CD4-positive, alpha-beta T cell (primary cell): ENCODE measurements at regions not wholly inside any gene's neighbourhood (a gene's known extent, or its start where the extent isn't known, plus 50 kb on each side); places are given as distances from the start of the nearest gene placed in this dataset.

ENCODE experiments used
- ATAC-seq: fragments of 200-7000 bp; cut with Tn5 transposase; one replicate; pipeline ENCODE4 v1.10.0; 2022; ENCODE audit warnings: mild to moderate bottlenecking; ENCODE audit not compliant: poor library complexity
- CTCF ChIA-PET: fragments of 350-600 bp; sonication (Branson Sonifier 250); formaldehyde crosslinking; loops from one replicate; lab custom pipeline; 2021; ENCODE audit warnings: antibody characterized with exemption, inconsistent platforms; lab: Charles Lee
- POLR2A ChIA-PET: fragments of 350-600 bp; sonication (Branson Sonifier 250); formaldehyde crosslinking; loops from one replicate; lab custom pipeline; 2021; ENCODE audit warnings: antibody characterized with exemption, inconsistent platforms; lab: Charles Lee
- DNase-seq, 14 experiments: peaks; one replicate each; pipeline ENCODE4 v3.0.0-alpha.2; 2013 to 2020; ENCODE audit warnings: mixed read lengths in 2 of 14
- H3K27ac ChIP-seq, 2 donors: one replicate each; pipeline versions ENCODE4 v1.5.1 to v1.7.0; 2013; ENCODE audit warnings: low read length in 2 of 2, low read depth in 1 of 2, mild to moderate bottlenecking in 1 of 2
- H3K27me3 ChIP-seq, 2 experiments: 1 replicate in 1 of 2; 2 replicates in 1 of 2; pipeline versions ENCODE4 v1.6.1 to v1.7.0; 2013; ENCODE audit warnings: low read length in 2 of 2, control low read depth in 1 of 2, mild to moderate bottlenecking in 1 of 2, moderate library complexity in 1 of 2; ENCODE audit not compliant: insufficient read depth in 2 of 2, control insufficient read depth in 1 of 2
- H3K36me3 ChIP-seq: one replicate; pipeline ENCODE4 v1.6.1; 2013; ENCODE audit warnings: low read length, control low read depth; ENCODE audit not compliant: insufficient read depth
- H3K4me1 ChIP-seq: one replicate; pipeline ENCODE4 v1.6.1; 2013; ENCODE audit warnings: low read length, control low read depth; ENCODE audit not compliant: insufficient read depth
- H3K4me3 ChIP-seq: one replicate; pipeline ENCODE4 v1.5.1; 2013; ENCODE audit warnings: mild to moderate bottlenecking, low read length, moderate library complexity
- H3K9me3 ChIP-seq, 2 experiments: 1 replicate in 1 of 2; 2 replicates in 1 of 2; pipeline versions ENCODE4 v1.6.1 to v1.7.0; 2013; ENCODE audit warnings: low read length in 2 of 2, mild to moderate bottlenecking in 2 of 2, control low read depth in 1 of 2, moderate library complexity in 1 of 2; ENCODE audit not compliant: control insufficient read depth in 1 of 2, insufficient read depth in 1 of 2
- H3K27ac Mint-ChIP-seq: one replicate; pipeline ENCODE4 v1.8.0; 2020; ENCODE audit warnings: mixed read lengths
- H3K27me3 Mint-ChIP-seq: one replicate; pipeline ENCODE4 v1.8.0; 2021; ENCODE audit warnings: mixed read lengths
- H3K36me3 Mint-ChIP-seq: one replicate; pipeline ENCODE4 v1.8.0; 2021; ENCODE audit warnings: low read depth, mixed read lengths
- H3K4me1 Mint-ChIP-seq: one replicate; pipeline ENCODE4 v1.8.0; 2021; ENCODE audit warnings: low read depth, mixed read lengths
- H3K4me3 Mint-ChIP-seq: one replicate; pipeline ENCODE4 v1.8.0; 2020; ENCODE audit warnings: mild to moderate bottlenecking, mixed read lengths
- H3K9me3 Mint-ChIP-seq: one replicate; pipeline ENCODE4 v1.8.0; 2020; ENCODE audit warnings: mixed read lengths
- CTCF ChIP-seq: fragments of 200-600 bp; IDR thresholded peaks from one replicate; pipeline ENCODE4 v1.8.0; 2022; ENCODE audit warnings: antibody characterized with exemption, mild to moderate bottlenecking
- intact Hi-C, 2 experiments: fragments of 100-400 bp; cut with DNase I in 1 of 2; cut with micrococcal nuclease in 1 of 2; formaldehyde crosslinking; loops; one replicate each; pipeline versions ENCODE4 v1.15.1 to v1.9.0; 2023 to 2025; cut with DNase I, micrococcal nuclease

GRCh38 chr9:79473704-79474103 is 98.1 kb upstream of the TLE4 start:
- TF ChIP-seq CTCF = no peak
- POLR2A ChIA-PET = no interaction called here
- no peaks in the 10 kb centered on the region for H3K27me3 Mint-ChIP-seq

GRCh38 chr9:79477241-79477840 is 94.4 kb upstream of the TLE4 start:
- no peak for TF ChIP-seq CTCF
- H3K4me1 ChIP-seq = no peaks in the 10 kb centered on the region
- intact Hi-C loops = loop anchor here (5.0 to 10.0 kb wide), 3 partner anchors 87 to 470 kb away; no protein-coding TSS in a partner anchor
- no peaks in the 10 kb centered on the region for H3K36me3 Mint-ChIP-seq
- H3K27ac Mint-ChIP-seq = no peak overlapping the region
- ATAC-seq (no peak), DNase-seq (no peak)
- POLR2A ChIA-PET = no interaction called here
- H3K36me3 ChIP-seq = no peaks in the 10 kb centered on the region
- no peaks in the 10 kb centered on the region for H3K9me3 Mint-ChIP-seq
- no peak overlapping the region for H3K27ac ChIP-seq
- no peaks in the 10 kb centered on the region for H3K9me3 ChIP-seq
- H3K27me3 ChIP-seq = no peaks in the 10 kb centered on the region
- no peak overlapping the region for H3K4me3 Mint-ChIP-seq
- CTCF ChIA-PET = no interaction called here
- H3K4me3 ChIP-seq = no peak overlapping the region
- peaks cover under 1% of the 10 kb centered on the region for H3K4me1 Mint-ChIP-seq
- H3K27me3 Mint-ChIP-seq = no peaks in the 10 kb centered on the region

More at GRCh38 chr9:79473704-79474103, 98.1 kb upstream of the TLE4 start:
- no peaks in the 10 kb centered on the region for H3K9me3 ChIP-seq
- Mint-ChIP-seq H3K4me1 (peaks cover 13% of the 10 kb centered on the region), H3K36me3 (no peaks in the 10 kb centered on the region), H3K27ac (no peak overlapping the region), H3K9me3 (no peaks in the 10 kb centered on the region), H3K4me3 (no peak overlapping the region)
- DNase-seq = no peak
- no peaks in the 10 kb centered on the region for H3K4me1 ChIP-seq
- intact Hi-C loops = loop anchor here (5.0 to 10.0 kb wide), 4 partner anchors 91 to 704 kb away; partner anchors contain the start of gene TLE4 (in 1 of the 2)
- no peaks in the 10 kb centered on the region for H3K27me3 ChIP-seq
- H3K36me3 ChIP-seq = no peaks in the 10 kb centered on the region
- no peak for ATAC-seq
- no peak overlapping the region for H3K4me3 ChIP-seq
- H3K27ac ChIP-seq = no peak overlapping the region
- CTCF ChIA-PET = no interaction called here

- no peaks in the 10 kb centered on the region for H3K27me3 Mint-ChIP-seq
- no peaks in the 10 kb centered on the region for H3K4me1 Mint-ChIP-seq
- CTCF ChIA-PET = interaction anchor here (1.0 to 1.3 kb wide), 2 partner anchors 8 to 11 kb away, joined by 3 read pairs; no protein-coding TSS in a partner anchor
- H3K27me3 ChIP-seq = no peaks in the 10 kb centered on the region
- H3K36me3 ChIP-seq = no peaks in the 10 kb centered on the region
- intact Hi-C loops = loop anchor here (5.0 to 10.0 kb wide), 3 partner anchors 87 to 469 kb away; no protein-coding TSS in a partner anchor
- H3K9me3 Mint-ChIP-seq = no peaks in the 10 kb centered on the region
- H3K27ac ChIP-seq = no peak overlapping the region
- H3K4me3 Mint-ChIP-seq = no peak overlapping the region
- H3K4me1 ChIP-seq = no peaks in the 10 kb centered on the region
- ATAC-seq (peak; percentile 62), DNase-seq (peak in 7 of 14 experiments; percentile 4 to 48 (median 31))
- H3K9me3 ChIP-seq = no peaks in the 10 kb centered on the region
- no peak overlapping the region for H3K27ac Mint-ChIP-seq
- no peak overlapping the region for H3K4me3 ChIP-seq
- no peaks in the 10 kb centered on the region for H3K36me3 Mint-ChIP-seq
- POLR2A ChIA-PET = interaction anchor here (1.2 kb wide), 1 partner anchor 93 kb away, joined by 4 read pairs; the partner anchor contains the start of gene TLE4
- TF ChIP-seq CTCF = peak; percentile 51
Measured at GRCh38 chr9:79477955-79478771, 93.6 kb upstream of the TLE4 start.
